GM19240 (cell line): ENCODE measurements at regions not wholly inside any gene's neighbourhood (a gene's known extent, or its start where the extent isn't known, plus 50 kb on each side); places are given as distances from the start of the nearest gene placed in this dataset.
"Not testable (repeated sequence)": the region's sequence is repeated elsewhere in the genome, so short reads cannot be mapped to it uniquely, and the experiment has no call there.

Experiments
- DNase-seq: peaks from one replicate; pipeline ENCODE4 v3.0.0; 2011; ENCODE audit warnings: low spot score; ENCODE audit not compliant: insufficient read length

- DNase-seq, result no peak
Observed at GRCh38 chr10:59037018-59037389, 139.4 kb upstream of the PHYHIPL start.

- DNase-seq, result no peak
Observed at GRCh38 chr10:59037506-59037905, 138.9 kb upstream of the PHYHIPL start.

GRCh38 chr10:59043358-59043757 lies 133.1 kb upstream of the PHYHIPL start:
- not testable (repeated sequence) for DNase-seq

- no peak for DNase-seq
Observed at GRCh38 chr10:59047180-59047579, 129.3 kb upstream of the PHYHIPL start.

- DNase-seq, result no peak
Observed at GRCh38 chr10:59047957-59048618, 128.4 kb upstream of the PHYHIPL start.

- DNase-seq, result not testable (repeated sequence)
Observed at GRCh38 chr10:59053502-59053901, 122.9 kb upstream of the PHYHIPL start.

- DNase-seq, result no peak
Observed at GRCh38 chr10:59055045-59055444, 121.4 kb upstream of the PHYHIPL start.

GRCh38 chr10:59057345-59057744 lies 119.1 kb upstream of the PHYHIPL start:
- no peak for DNase-seq

GRCh38 chr10:59060852-59061251 lies 115.6 kb upstream of the PHYHIPL start:
- no peak for DNase-seq

GRCh38 chr10:59063491-59063890 lies 113.0 kb upstream of the PHYHIPL start:
- no peak for DNase-seq

- DNase-seq, result no peak
Observed at GRCh38 chr10:59064080-59064692, 112.3 kb upstream of the PHYHIPL start.

GRCh38 chr10:59064759-59065539 lies 111.5 kb upstream of the PHYHIPL start:
- no peak for DNase-seq

- no peak for DNase-seq
Observed at GRCh38 chr10:59068581-59069191, 107.8 kb upstream of the PHYHIPL start.

- DNase-seq, result no peak
Observed at GRCh38 chr10:59072038-59072437, 104.4 kb upstream of the PHYHIPL start.

- DNase-seq, result no peak
Observed at GRCh38 chr10:59073456-59074053, 102.9 kb upstream of the PHYHIPL start.

- no peak for DNase-seq
Observed at GRCh38 chr10:59075576-59075975, 100.9 kb upstream of the PHYHIPL start.

GRCh38 chr10:59077855-59078254 lies 98.6 kb upstream of the PHYHIPL start:
- no peak for DNase-seq

GRCh38 chr10:59078978-59079377 lies 97.5 kb upstream of the PHYHIPL start:
- no peak for DNase-seq

GRCh38 chr10:59079386-59080226 lies 96.8 kb upstream of the PHYHIPL start:
- DNase-seq, result no peak

- DNase-seq, result no peak
Observed at GRCh38 chr10:59082249-59082648, 94.2 kb upstream of the PHYHIPL start.

GRCh38 chr10:59085054-59085453 lies 91.4 kb upstream of the PHYHIPL start:
- no peak for DNase-seq
